ENCODE measurements at regions not wholly inside any gene's neighbourhood (a gene's known extent, or its start where the extent isn't known, plus 50 kb on each side); places are given as distances from the start of the nearest gene placed in this dataset.

DNA sequence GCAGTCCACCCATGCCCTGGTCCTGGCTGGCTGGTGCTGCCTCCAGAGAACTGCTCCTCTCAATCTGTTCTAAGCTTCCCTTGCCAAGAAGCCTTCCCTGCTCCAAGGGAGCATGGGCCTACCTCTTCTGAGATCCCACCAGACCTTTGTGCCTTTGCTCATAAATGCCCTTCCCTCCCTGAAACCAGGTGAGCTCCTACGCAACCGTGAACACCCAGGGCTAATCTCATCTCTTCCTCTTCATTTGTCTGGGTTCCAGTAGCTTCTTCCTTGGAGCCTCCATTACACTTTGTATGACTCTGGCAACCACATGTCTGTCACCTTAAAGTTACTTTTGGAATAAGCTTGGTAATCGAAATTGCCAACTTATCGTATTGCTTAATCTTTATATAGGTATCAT, 270.6 kb downstream of the PBX3 start:
- dilution Hi-C loops (cut with MboI; ENCODE audit: extremely low pct_ligation_motif_present, low sequenced_read_pairs): no loop called here
- Histone ChIP-seq H3K27ac (ENCODE audit: control insufficient read depth, insufficient read depth, low read length) (no peak overlapping the region), H3K9ac (ENCODE audit: control insufficient read depth, extremely low read depth, insufficient read depth, low read length) (no peak overlapping the region), H3K4me2 (ENCODE audit: control insufficient read depth, extremely low read depth, insufficient read depth, low read depth, low read length) (no peak overlapping the region), H4K20me1 (ENCODE audit: control insufficient read depth, extremely low read depth, insufficient read depth, low read length) (no peaks in the 10 kb centered on the region), H3K79me2 (ENCODE audit: control insufficient read depth, insufficient read depth, low read length) (no peaks in the 10 kb centered on the region), H3K36me3 (ENCODE audit: control insufficient read depth in 2 of 2, extremely low read depth in 1 of 2, insufficient read depth in 2 of 2, low read length in 2 of 2) (no peaks in the 10 kb centered on the region), H3K4me3 (ENCODE audit: control insufficient read depth in 2 of 3, extremely low read depth in 1 of 3, insufficient read depth in 2 of 3, low read depth in 1 of 3, low read length in 3 of 3) (no peak overlapping the region), H3K4me1 (ENCODE audit: control insufficient read depth, extremely low read depth, insufficient read depth, low read length) (no peaks in the 10 kb centered on the region), H3K27me3 (ENCODE audit: control insufficient read depth, extremely low read depth, insufficient read depth, low read length) (no peaks in the 10 kb centered on the region), H3K9me1 (ENCODE audit: control insufficient read depth, extremely low read depth, insufficient read depth, low read length) (no peaks in the 10 kb centered on the region), H2AFZ (ENCODE audit: control insufficient read depth, low read length) (no peak overlapping the region), H3K9me3 (ENCODE audit: control insufficient read depth, low read depth, low read length) (no peaks in the 10 kb centered on the region)
- FAIRE-seq (no peak), DNase-seq (ENCODE audit: low read depth, low spot score) (no peak)
- TF ChIP-seq CTCF (optimal IDR thresholded peaks at IDR 0.05 in 1 of 3, IDR thresholded peaks at IDR 0.05 in 1 of 3, conservative IDR thresholded peaks at IDR 0.05 in 1 of 3; ENCODE audit: extremely low read depth in 1 of 3, insufficient read depth in 2 of 3, low read length in 3 of 3) (no peak), EZH2 (IDR thresholded peaks at IDR 0.05; ENCODE audit: low read length) (no peak)

DNA sequence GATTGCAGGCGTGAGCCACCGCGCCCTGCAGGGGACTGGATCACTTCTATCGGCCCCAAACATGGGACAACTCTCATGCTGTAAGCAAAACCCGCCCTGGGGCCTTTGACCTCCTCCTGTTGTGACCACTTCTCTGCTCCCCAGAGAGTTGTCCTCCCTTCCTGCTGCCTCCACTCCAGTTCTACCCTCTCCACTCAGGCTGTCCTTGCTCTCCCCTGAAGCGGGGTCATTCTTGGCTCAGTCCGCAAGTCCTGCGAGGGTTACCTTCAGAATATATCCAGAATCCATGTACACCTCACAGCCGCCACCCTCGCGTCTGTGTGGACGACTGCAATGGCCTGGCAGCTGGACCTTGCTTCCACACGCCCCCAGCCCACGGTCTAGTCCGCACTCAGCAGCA, 273.7 kb downstream of the PBX3 start:
- dilution Hi-C loops (cut with MboI; ENCODE audit: extremely low pct_ligation_motif_present, low sequenced_read_pairs): no loop called here
- no peak for FAIRE-seq
- H2AFZ ChIP-seq (ENCODE audit: control insufficient read depth, low read length): no peak overlapping the region

More for the DNA sequence above, 273.7 kb downstream of the PBX3 start:
- Histone ChIP-seq H4K20me1 (ENCODE audit: control insufficient read depth, extremely low read depth, insufficient read depth, low read length) (no peaks in the 10 kb centered on the region), H3K36me3 (ENCODE audit: control insufficient read depth in 2 of 2, extremely low read depth in 1 of 2, insufficient read depth in 2 of 2, low read length in 2 of 2) (no peaks in the 10 kb centered on the region), H3K27ac (ENCODE audit: control insufficient read depth, insufficient read depth, low read length) (no peak overlapping the region), H3K79me2 (ENCODE audit: control insufficient read depth, insufficient read depth, low read length) (no peaks in the 10 kb centered on the region), H3K4me1 (ENCODE audit: control insufficient read depth, extremely low read depth, insufficient read depth, low read length) (no peaks in the 10 kb centered on the region), H3K4me3 (ENCODE audit: control insufficient read depth in 2 of 3, extremely low read depth in 1 of 3, insufficient read depth in 2 of 3, low read depth in 1 of 3, low read length in 3 of 3) (no peak overlapping the region), H3K9me1 (ENCODE audit: control insufficient read depth, extremely low read depth, insufficient read depth, low read length) (no peaks in the 10 kb centered on the region), H3K4me2 (ENCODE audit: control insufficient read depth, extremely low read depth, insufficient read depth, low read depth, low read length) (no peak overlapping the region), H3K27me3 (ENCODE audit: control insufficient read depth, extremely low read depth, insufficient read depth, low read length) (no peaks in the 10 kb centered on the region), H3K9ac (ENCODE audit: control insufficient read depth, extremely low read depth, insufficient read depth, low read length) (no peak overlapping the region), H3K9me3 (ENCODE audit: control insufficient read depth, low read depth, low read length) (no peaks in the 10 kb centered on the region)
- TF ChIP-seq CTCF (optimal IDR thresholded peaks at IDR 0.05 in 1 of 3, IDR thresholded peaks at IDR 0.05 in 1 of 3, conservative IDR thresholded peaks at IDR 0.05 in 1 of 3; ENCODE audit: extremely low read depth in 1 of 3, insufficient read depth in 2 of 3, low read length in 3 of 3): no peak
- no peak for TF ChIP-seq EZH2 (IDR thresholded peaks at IDR 0.05; ENCODE audit: low read length)
- DNase-seq (ENCODE audit: low read depth, low spot score): no peak
